IMR-90 (cell line): ENCODE measurements at regions not wholly inside any gene's neighbourhood (a gene's known extent, or its start where the extent isn't known, plus 50 kb on each side); places are given as distances from the start of the nearest gene placed in this dataset.

ENCODE experiments used
- CEBPB ChIP-seq: IDR thresholded peaks from 2 replicates; pipeline ENCODE4 v1.6.1; 2012; ENCODE audit warnings: low read depth, low read length, improper control_type of control experiment
- CHD1 ChIP-seq: IDR thresholded peaks from 2 replicates; pipeline ENCODE4 v1.6.1; 2012; ENCODE audit warnings: low read depth, low read length, improper control_type of control experiment
- CTCF ChIP-seq: conservative IDR thresholded peaks from 2 replicates; pipeline ENCODE4 v1.5.1; 2012; ENCODE audit warnings: mild to moderate bottlenecking, low read depth, low read length, improper control_type of control experiment
- FOS ChIP-seq: fragments of 150-350 bp; IDR thresholded peaks from 2 replicates; pipeline ENCODE4 v1.6.1; 2016; ENCODE audit warnings: low read depth, low read length
- MAZ ChIP-seq: IDR thresholded peaks from 2 replicates; pipeline ENCODE4 v1.6.1; 2012; ENCODE audit warnings: low read depth, mild to moderate bottlenecking, low read length, improper control_type of control experiment, moderate library complexity, borderline replicate concordance
- MXI1 ChIP-seq: IDR thresholded peaks from 2 replicates; pipeline ENCODE4 v1.6.1; 2012; ENCODE audit warnings: low read depth, mild to moderate bottlenecking, low read length, moderate library complexity, borderline replicate concordance
- NFE2L2 ChIP-seq: fragments of 150-350 bp; IDR thresholded peaks from 2 replicates; pipeline ENCODE4 v1.6.1; 2016; ENCODE audit warnings: low read depth, mild to moderate bottlenecking, low read length
- POLR2A ChIP-seq: IDR thresholded peaks from 2 replicates; pipeline ENCODE4 v1.6.1; 2012; ENCODE audit warnings: mild to moderate bottlenecking, low read depth, low read length
- RAD21 ChIP-seq: IDR thresholded peaks from 2 replicates; pipeline ENCODE4 v1.6.1; 2012; ENCODE audit warnings: low read length, improper control_type of control experiment
- RFX5 ChIP-seq: IDR thresholded peaks from 2 replicates; pipeline ENCODE4 v1.8.0; 2012; ENCODE audit warnings: low read depth, mild to moderate bottlenecking, low read length, moderate library complexity
- SMC3 ChIP-seq: fragments of 150-350 bp; IDR thresholded peaks from 2 replicates; pipeline ENCODE4 v1.6.1; 2016; ENCODE audit warnings: low read depth, mild to moderate bottlenecking, antibody characterized with exemption, low read length, moderate library complexity
- USF2 ChIP-seq: fragments of 150-350 bp; IDR thresholded peaks from 2 replicates; pipeline ENCODE4 v1.6.1; 2017; ENCODE audit warnings: mild to moderate bottlenecking, antibody characterized with exemption, low read length, low read depth

- TF ChIP-seq CTCF: no peak
- TF ChIP-seq MXI1: no peak
- no peak for TF ChIP-seq NFE2L2
- TF ChIP-seq CHD1: no peak
- no peak for TF ChIP-seq POLR2A
- no peak for TF ChIP-seq CEBPB
- TF ChIP-seq USF2: no peak
- no peak for TF ChIP-seq RAD21
- TF ChIP-seq RFX5: no peak
- no peak for TF ChIP-seq FOS
- no peak for TF ChIP-seq SMC3
- TF ChIP-seq MAZ: no peak
These were observed 193.0 kb upstream of the TPM1 start for GRCh38 chr15:62849316-62850106.
